ENCODE measurements at regions not wholly inside any gene's neighbourhood (a gene's known extent, or its start where the extent isn't known, plus 50 kb on each side); places are given as distances from the start of the nearest gene placed in this dataset.

DNA sequence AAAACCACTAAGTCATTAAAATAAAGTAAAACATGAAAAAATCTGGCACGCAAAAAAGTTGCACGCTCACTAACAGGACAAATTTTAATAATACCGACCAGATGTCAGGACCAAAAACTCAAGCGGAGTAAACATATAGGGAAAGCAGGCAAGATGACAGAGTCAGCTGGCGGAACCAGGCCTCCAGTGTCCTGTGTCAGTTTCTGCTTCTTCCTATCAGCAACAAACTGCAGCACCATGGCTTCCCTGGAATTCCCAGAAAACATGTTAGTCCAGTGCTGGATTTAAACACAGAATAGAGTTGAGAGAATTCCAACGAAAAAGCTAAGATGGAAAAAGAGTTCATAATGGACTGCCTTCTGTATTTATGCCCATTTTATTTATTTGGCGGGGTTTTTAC, 169.1 kb upstream of the ARHGEF26 start:
- TF ChIP-seq POLR2AphosphoS5 (IDR thresholded peaks at IDR 0.05; ENCODE audit: borderline replicate concordance, low read depth, low read length) (no peak), EZH2 (IDR thresholded peaks at IDR 0.05) (no peak), FOXP2 (optimal IDR thresholded peaks at IDR 0.05; ENCODE audit: control extremely low read depth, extremely low read length, insufficient read depth) (no peak)

Data from SK-N-MC (cell line).